ENCODE measurements at regions not wholly inside any gene's neighbourhood (a gene's known extent, or its start where the extent isn't known, plus 50 kb on each side); places are given as distances from the start of the nearest gene placed in this dataset.

DNA sequence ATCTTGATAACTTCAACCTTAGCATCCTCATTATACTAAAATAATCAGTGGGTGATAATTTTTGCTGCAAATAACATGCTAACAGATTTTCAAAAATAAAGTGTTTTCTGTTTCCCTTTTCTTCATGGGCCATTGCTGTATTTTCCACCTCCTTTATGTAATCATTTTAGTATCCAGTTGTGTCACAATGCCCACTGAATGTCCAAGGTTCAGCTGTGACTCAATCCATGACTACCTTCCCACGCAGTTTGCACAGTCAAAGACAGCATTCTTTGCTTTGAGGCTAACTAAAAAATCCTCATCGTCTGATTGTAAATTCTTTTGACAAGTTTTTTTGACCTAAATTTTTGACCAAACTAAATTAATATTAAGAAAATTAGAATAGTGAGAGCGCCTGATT lies 474.1 kb downstream of the FLRT2 start:
- TF ChIP-seq EZH2 (IDR thresholded peaks at IDR 0.05) (no peak), CTCF (IDR thresholded peaks at IDR 0.05) (no peak)

Data from neural progenitor cell (in vitro differentiated cells).